ENCODE measurements at regions not wholly inside any gene's neighbourhood (a gene's known extent, or its start where the extent isn't known, plus 50 kb on each side); places are given as distances from the start of the nearest gene placed in this dataset.

GRCh38 chr6:140641412-140641811, 1267.0 kb upstream of the CITED2 start:
- Histone ChIP-seq H3K27ac (no peak overlapping the region), H3K4me1 (peaks cover 0 to 8% (median 0%) of the 10 kb centered on the region in 3 donors), H3K4me3 (no peak overlapping the region), H3K36me3 (no peaks in the 10 kb centered on the region), H3K9me3 (peaks cover 0 to 4% (median 0%) of the 10 kb centered on the region in 3 donors), H3K27me3 (no peaks in the 10 kb centered on the region)
- ATAC-seq: no peak
- TF ChIP-seq EP300 (IDR thresholded peaks at IDR 0.05) (no peak), POLR2A (IDR thresholded peaks at IDR 0.05) (no peak), CTCF (IDR thresholded peaks at IDR 0.05) (no peak), POLR2AphosphoS5 (IDR thresholded peaks at IDR 0.05) (no peak)

GRCh38 chr6:140636908-140637402, 1262.5 kb upstream of the CITED2 start:
- peaks cover 0 to 14% (median 0%) of the 10 kb centered on the region in 3 donors for H3K4me1 ChIP-seq
- H3K27me3 ChIP-seq: no peaks in the 10 kb centered on the region
- H3K27ac ChIP-seq: peak overlapping the region in 3 of 4 donors; percentile 17 to 40 (median 28)
- WGBS, 2 donors (ENCODE audit: low coverage in 1 of 2): 29 to 30% methylated on average over 2 of the region's 2 CpGs
- no peaks in the 10 kb centered on the region for H3K36me3 ChIP-seq
- no peak overlapping the region for H3K4me3 ChIP-seq
- H3K9me3 ChIP-seq: no peaks in the 10 kb centered on the region
- TF ChIP-seq CTCF (IDR thresholded peaks at IDR 0.05): no peak
- TF ChIP-seq EP300 (IDR thresholded peaks at IDR 0.05): no peak
- TF ChIP-seq POLR2A (IDR thresholded peaks at IDR 0.05): no peak
- no peak for TF ChIP-seq POLR2AphosphoS5 (IDR thresholded peaks at IDR 0.05)
- ATAC-seq: no peak

- Histone ChIP-seq H3K36me3 (no peaks in the 10 kb centered on the region), H3K27me3 (no peaks in the 10 kb centered on the region), H3K27ac (peak overlapping the region in 2 of 4 donors; percentile 28 to 40), H3K4me3 (no peak overlapping the region), H3K4me1 (peaks cover 0 to 14% (median 0%) of the 10 kb centered on the region in 3 donors), H3K9me3 (no peaks in the 10 kb centered on the region)
- TF ChIP-seq POLR2A (IDR thresholded peaks at IDR 0.05) (no peak), EP300 (IDR thresholded peaks at IDR 0.05) (no peak), POLR2AphosphoS5 (IDR thresholded peaks at IDR 0.05) (no peak), CTCF (IDR thresholded peaks at IDR 0.05) (no peak)
- no peak for ATAC-seq
- 65 to 78% methylated on average over 4 to 10 of the region's 11 CpGs for WGBS, 2 donors (ENCODE audit: low coverage in 1 of 2)
Measured at GRCh38 chr6:140636271-140636907, 1261.9 kb upstream of the CITED2 start.

GRCh38 chr6:140627002-140627401, 1252.6 kb upstream of the CITED2 start:
- Histone ChIP-seq H3K4me1 (no peaks in the 10 kb centered on the region), H3K27ac (no peak overlapping the region), H3K4me3 (no peak overlapping the region), H3K27me3 (no peaks in the 10 kb centered on the region), H3K36me3 (no peaks in the 10 kb centered on the region), H3K9me3 (peaks cover 0 to 13% (median 0%) of the 10 kb centered on the region in 3 donors)
- no peak for ATAC-seq
- WGBS, 2 donors (ENCODE audit: low coverage in 1 of 2): 100% methylated on average over 1 of the region's 1 CpG
- TF ChIP-seq CTCF (IDR thresholded peaks at IDR 0.05): no peak
- TF ChIP-seq EP300 (IDR thresholded peaks at IDR 0.05): no peak
- no peak for TF ChIP-seq POLR2A (IDR thresholded peaks at IDR 0.05)

- 46 to 73% methylated on average over 3 of the region's 3 CpGs for WGBS, 2 donors (ENCODE audit: low coverage in 1 of 2)
- H3K36me3 ChIP-seq: no peaks in the 10 kb centered on the region
- TF ChIP-seq POLR2AphosphoS5 (IDR thresholded peaks at IDR 0.05) (no peak), POLR2A (IDR thresholded peaks at IDR 0.05) (no peak), EP300 (IDR thresholded peaks at IDR 0.05) (no peak), CTCF (IDR thresholded peaks at IDR 0.05) (no peak)
- peaks cover 0 to 13% (median 0%) of the 10 kb centered on the region in 3 donors for H3K9me3 ChIP-seq
- H3K27me3 ChIP-seq: no peaks in the 10 kb centered on the region
- no peaks in the 10 kb centered on the region for H3K4me1 ChIP-seq
- no peak for ATAC-seq
- H3K27ac ChIP-seq: no peak overlapping the region
- H3K4me3 ChIP-seq: no peak overlapping the region
Measured at GRCh38 chr6:140623498-140623897, 1249.0 kb upstream of the CITED2 start.
